H54 (cell line): ENCODE measurements at regions not wholly inside any gene's neighbourhood (a gene's known extent, or its start where the extent isn't known, plus 50 kb on each side); places are given as distances from the start of the nearest gene placed in this dataset.
"Not testable (repeated sequence)": the region's sequence is repeated elsewhere in the genome, so short reads cannot be mapped to it uniquely, and the experiment has no call there.

ENCODE experiments used
- DNase-seq: peaks from one replicate; pipeline ENCODE4 v3.0.0; 2011; ENCODE audit warnings: low spot score, mixed read lengths; ENCODE audit not compliant: insufficient read length
- FAIRE-seq: peaks from 3 replicates; lab custom pipeline; 2011; peaks lifted over from hg19 to GRCh38; lab: Jason Lieb, UNC
- POLR2A ChIP-seq: IDR thresholded peaks from 2 replicates; pipeline ENCODE4 v1.6.1; 2011; ENCODE audit warnings: low read depth, mild to moderate bottlenecking, low read length

GRCh38 chr4:99763635-99764101, 53.0 kb upstream of the DAPP1 start:
- FAIRE-seq = peak; percentile 65
- TF ChIP-seq POLR2A = no peak
- DNase-seq = peak; percentile 26

DNA sequence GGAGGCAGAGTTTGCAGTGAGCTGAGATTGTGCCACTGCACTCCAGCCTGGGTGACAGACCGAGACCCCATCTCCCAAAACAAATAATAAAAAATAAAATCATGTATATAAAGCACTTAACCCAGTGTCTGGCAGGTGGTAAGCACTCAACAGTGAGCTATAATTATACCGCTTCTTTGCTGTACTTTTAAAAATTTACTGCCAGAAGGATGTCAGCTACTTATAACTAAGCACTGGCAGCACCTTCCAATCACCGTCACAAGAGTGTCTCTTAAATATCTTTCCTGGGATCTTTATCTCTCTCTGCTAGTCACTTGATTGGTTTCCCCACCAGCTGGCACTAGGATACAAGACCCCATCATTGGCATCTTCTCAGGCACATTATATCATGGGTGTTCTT, 53.9 kb upstream of the DAPP1 start:
- DNase-seq = no peak
- no peak for TF ChIP-seq POLR2A
- no peak for FAIRE-seq

- no peak for TF ChIP-seq POLR2A
- FAIRE-seq (no peak), DNase-seq (no peak)
Observed at GRCh38 chr4:99759988-99760387, 56.6 kb upstream of the DAPP1 start.

- no peak for DNase-seq
- FAIRE-seq = no peak
- TF ChIP-seq POLR2A = no peak
Observed at GRCh38 chr4:99759346-99759984, 57.2 kb upstream of the DAPP1 start.

DNA sequence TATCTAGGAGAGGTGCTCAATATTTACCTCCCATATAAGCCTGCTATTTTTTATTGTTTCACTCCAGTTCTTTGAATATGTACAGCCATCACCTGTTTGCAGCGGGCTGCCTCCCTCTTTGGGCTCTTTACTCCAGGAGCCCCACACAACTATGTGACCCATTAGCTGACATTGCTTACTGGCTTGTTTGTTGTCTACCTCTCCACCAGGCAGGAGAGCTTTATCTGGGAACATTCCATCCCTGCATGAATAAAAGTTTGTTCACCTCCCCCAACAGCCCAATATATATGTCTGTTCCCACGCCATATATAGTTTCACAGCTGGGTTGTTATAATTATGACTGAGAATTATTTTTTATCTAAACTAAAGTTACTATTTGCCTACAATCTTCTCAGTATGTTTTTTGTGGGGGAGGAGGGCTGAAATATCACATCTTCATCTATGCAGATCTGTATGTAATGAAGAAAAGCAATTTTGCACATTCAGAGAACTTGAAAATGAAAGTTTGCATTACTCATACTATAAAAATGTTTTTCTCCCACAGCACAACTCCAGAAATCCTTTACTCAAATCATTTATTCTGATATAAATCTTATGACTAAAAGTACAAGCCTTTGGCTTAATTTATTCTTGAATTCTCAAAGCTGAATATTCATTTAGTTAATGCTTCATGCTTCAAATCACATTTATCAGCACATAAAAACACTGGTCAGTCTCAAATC, 61.2 kb upstream of the DAPP1 start:
- no peak for DNase-seq
- FAIRE-seq = no peak
- no peak for TF ChIP-seq POLR2A

DNA sequence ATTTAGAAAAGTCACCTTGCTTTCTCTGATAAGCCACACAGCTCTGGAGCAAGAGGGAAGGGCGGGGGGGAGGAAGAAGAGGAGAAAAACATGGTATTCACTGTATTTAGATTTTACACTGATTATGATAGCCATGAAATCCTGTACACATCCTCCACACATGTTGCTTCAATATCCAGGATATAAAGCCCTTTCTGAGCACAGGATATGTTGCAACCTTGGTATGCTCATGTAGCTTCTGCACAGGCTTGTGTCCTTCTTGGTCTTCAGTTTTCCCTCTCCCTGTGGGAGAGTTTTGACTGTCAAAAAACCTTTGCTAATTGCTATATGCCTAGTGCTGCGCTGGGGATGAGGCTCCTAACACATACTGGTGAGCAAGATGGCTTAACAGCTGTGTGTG, 61.9 kb upstream of the DAPP1 start:
- DNase-seq (no peak), FAIRE-seq (no peak)
- TF ChIP-seq POLR2A = no peak

DNA sequence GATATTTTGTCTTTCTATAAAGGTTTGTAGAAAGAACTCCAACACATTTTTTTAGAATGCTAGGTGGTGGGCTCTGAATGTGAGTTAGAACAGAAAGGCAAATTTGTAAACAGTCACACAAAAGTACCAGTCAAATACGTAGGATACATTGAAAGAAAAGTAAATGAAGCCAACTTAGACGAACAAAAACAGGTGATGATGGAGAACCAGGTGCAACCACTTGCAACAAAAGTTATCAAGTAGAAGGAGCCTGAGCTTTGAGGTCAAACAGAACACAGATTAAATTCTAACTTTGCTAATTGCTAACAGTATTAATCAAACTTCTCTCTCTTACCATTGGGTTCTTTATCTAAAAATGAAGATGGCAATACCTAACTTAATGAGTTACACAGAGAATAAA, 62.7 kb upstream of the DAPP1 start:
- DNase-seq (no peak), FAIRE-seq (no peak)
- no peak for TF ChIP-seq POLR2A

GRCh38 chr4:99749445-99750391, 66.9 kb upstream of the DAPP1 start:
- FAIRE-seq (no peak), DNase-seq (no peak)
- TF ChIP-seq POLR2A = no peak

GRCh38 chr4:99746443-99746842, 70.2 kb upstream of the DAPP1 start:
- FAIRE-seq (no peak), DNase-seq (no peak)
- no peak for TF ChIP-seq POLR2A

GRCh38 chr4:99736846-99737245, 79.2 kb upstream of the C4orf54 start:
- no peak for FAIRE-seq
- TF ChIP-seq POLR2A = no peak

DNA sequence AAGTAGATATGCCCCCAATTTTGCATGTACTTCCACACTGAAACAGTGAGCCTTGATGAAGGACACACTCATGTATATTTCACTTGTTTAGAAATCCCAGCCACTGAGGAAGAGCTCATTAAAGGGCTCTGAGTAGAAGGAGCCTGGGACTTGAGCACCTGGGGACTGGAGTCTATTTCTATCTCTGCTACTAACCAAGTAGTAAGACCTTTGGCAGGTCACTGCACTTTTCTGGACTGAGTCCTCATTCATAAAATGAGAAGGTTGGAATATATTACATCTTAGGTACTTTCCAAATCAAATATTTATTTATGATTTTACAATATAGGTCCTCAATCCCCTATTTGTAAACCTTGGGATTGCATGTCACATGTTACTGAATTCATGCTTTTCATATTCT, 78.2 kb upstream of the C4orf54 start:
- FAIRE-seq = no peak
- TF ChIP-seq POLR2A = no peak
- no peak for DNase-seq

More at GRCh38 chr4:99736846-99737245, 79.2 kb upstream of the C4orf54 start:
- no peak for DNase-seq

DNA sequence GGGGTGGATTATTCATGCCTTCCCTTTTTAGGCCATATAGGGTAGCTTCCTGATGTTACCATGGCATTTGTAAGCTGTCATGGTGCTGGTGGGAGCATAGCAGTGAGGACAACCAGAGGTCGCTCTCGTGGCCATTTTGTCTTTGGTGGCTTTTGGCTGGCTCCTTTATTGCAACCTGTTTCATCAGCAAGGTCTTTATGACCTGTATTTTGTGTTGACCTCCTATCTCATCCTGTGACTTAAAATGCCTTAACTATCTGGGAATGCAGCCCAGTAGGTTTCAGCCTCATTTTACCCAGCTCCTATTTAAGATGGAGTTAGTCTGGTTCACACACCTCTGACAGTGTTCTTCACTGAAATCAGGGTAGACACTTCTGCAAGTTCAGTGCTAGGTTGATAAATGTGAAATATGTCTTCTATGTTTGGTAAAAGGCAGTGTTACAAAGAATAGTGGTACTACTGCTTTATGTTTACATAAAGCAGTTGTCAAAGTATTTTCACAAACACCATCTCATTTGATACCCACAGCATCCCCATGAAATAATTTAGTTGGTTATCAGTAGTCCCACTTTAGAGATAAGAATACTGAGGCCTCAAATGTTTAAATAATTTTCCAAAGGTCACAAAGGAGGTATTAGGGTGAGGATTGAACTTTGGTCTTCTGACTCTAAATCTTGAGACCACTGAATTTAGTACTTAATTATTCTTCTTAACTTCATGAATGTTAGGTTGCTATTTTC, 77.1 kb upstream of the C4orf54 start:
- FAIRE-seq (no peak), DNase-seq (no peak)
- no peak for TF ChIP-seq POLR2A

- FAIRE-seq, DNase-seq: not testable (repeated sequence)
Observed at GRCh38 chr4:99733455-99733854, 75.8 kb upstream of the C4orf54 start.
